Myocyte (in vitro differentiated cells): ENCODE measurements at regions not wholly inside any gene's neighbourhood (a gene's known extent, or its start where the extent isn't known, plus 50 kb on each side); places are given as distances from the start of the nearest gene placed in this dataset.
"Not testable (repeated sequence)": the region's sequence is repeated elsewhere in the genome, so short reads cannot be mapped to it uniquely, and the experiment has no call there.

Experiments used
- DNase-seq: peaks from one replicate; pipeline ENCODE4 v3.0.0-alpha.2; 2012; ENCODE audit warnings: low read depth

- not testable (repeated sequence) for DNase-seq
Observed at GRCh38 chr17:45554479-45554878, 64.0 kb upstream of the PLEKHM1 start.

DNA sequence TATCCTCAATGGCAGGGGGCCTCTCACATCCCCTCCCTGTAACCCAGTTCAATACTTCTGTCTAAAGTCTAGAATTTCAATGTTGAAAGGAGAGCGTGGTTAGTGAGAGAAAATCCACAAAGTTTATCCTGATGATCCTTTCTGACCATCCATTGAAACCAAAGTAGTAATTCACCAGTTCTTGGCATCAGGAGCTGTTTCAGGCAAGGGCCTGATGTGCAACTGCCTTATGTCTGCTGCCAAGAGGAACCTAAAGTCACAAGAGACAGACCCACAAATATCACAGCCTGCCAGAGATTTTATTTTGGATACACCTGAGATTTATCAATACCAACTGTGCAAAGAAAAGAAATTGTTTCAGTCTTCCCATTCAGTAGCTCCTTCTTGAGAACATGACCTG lies 68.3 kb upstream of the PLEKHM1 start:
- not testable (repeated sequence) for DNase-seq

GRCh38 chr17:45562868-45563267 lies 72.3 kb upstream of the PLEKHM1 start:
- DNase-seq, result not testable (repeated sequence)

DNA sequence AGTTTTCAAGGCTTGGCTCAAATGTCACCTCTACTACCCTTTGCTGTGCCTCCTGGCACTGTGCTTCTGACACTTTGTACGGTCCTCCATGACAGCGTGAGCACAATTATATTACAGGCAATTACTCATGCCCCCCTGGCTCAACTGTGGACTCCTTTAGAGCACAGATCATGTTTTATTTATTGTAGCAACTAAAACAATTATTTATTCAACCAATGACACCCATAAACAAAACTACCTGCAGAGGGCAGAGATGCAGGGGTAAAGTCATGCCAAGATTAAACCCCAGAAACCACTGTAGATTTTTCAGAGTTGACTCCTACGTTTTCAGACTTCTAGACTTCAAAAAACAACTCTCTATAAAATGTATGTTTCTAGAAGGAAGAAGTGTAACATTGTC lies 72.8 kb upstream of the PLEKHM1 start:
- DNase-seq, result not testable (repeated sequence)

DNA sequence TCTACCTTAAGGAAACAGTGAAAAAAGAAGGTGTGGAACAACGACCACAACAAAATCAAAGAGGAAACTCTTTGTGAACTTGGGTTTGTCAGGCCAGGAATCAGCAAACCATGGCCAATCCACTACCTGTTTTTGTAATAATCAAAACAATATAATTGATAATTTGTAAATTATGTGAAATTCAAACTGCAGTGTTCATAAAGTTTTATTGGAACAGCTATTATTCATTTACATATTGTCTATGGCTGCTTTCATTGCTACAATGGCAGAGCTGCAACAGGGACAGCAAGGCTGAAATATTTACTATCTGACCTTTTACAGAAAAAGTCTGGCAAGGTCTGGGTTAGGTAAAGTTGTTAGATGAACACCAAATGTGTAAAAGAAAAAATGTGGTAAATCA lies 77.8 kb upstream of the PLEKHM1 start:
- DNase-seq, result not testable (repeated sequence)

GRCh38 chr17:45573326-45573725 lies 82.8 kb upstream of the PLEKHM1 start:
- DNase-seq, result not testable (repeated sequence)

GRCh38 chr17:45573924-45574770 lies 83.6 kb upstream of the PLEKHM1 start:
- peak; percentile 6 for DNase-seq

GRCh38 chr17:45575126-45575885 lies 84.8 kb upstream of the PLEKHM1 start:
- DNase-seq, result no peak

GRCh38 chr17:45576527-45577307 lies 86.2 kb upstream of the PLEKHM1 start:
- DNase-seq, result not testable (repeated sequence)

GRCh38 chr17:45577571-45578279 lies 87.2 kb upstream of the PLEKHM1 start:
- DNase-seq, result no peak

DNA sequence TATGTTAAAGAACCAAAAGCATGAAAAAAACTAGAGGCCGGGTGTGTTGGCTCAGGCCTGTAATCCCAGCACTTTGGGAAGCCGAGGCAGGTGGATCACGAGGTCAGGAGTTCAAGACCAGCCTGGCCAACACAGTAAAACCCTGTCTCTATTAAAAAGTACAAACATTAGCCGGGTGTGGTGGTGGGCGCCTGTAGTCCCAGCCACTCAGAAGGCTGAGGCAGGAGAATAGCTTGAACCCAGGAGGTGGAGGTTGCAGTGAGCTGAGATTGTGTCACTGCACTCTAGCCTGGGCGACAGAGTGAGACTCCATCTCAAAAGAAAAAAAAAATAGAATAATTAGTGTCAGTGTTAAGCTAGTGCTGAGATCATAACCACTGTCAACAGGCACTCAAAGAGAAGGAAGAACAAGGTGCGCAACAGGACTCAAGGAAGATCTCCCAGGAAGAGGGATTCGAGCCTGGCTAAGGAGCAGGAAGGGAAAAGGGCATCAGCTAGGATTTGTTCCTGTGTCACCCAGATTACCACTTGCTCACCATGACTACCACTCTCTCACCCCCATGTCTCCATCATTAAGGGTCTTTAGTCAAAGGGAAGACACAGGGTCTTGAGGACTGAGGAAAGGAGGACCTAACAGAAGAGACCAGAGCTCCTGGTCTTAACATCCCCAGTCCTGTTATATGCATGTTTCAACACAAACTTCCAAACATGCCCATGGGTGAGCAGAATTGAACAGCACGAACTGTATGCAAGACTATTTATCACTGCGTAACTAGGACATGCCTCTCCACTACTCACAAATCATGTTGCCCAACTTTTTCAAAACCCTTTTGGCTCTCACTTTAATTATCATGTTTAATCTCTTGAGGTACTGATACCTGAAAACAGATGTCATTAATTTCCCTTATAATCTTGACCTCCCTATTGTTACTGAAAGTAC lies 88.3 kb upstream of the PLEKHM1 start:
- no peak for DNase-seq

- DNase-seq, result no peak
Observed at GRCh38 chr17:45579529-45580495, 89.3 kb upstream of the PLEKHM1 start.

DNA sequence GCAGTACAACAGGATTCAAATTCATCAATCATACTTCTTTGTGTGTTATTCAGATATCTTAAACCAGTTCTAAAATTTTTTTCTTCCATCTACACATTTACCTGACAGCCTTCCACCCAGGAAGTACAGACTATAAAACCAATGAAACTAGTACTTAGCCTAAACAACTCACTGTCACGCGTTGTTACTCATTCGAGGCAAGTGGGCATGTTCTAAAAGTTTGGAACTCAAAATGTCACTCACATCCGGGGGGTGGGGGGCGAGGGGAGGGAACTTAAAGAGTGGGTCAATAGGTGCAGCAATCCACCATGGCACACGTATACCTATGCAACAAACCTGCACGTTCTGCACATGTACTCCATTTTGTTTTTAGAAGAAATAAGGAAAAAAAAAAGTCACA lies 90.4 kb upstream of the PLEKHM1 start:
- no peak for DNase-seq

GRCh38 chr17:45581860-45582259 lies 91.3 kb upstream of the PLEKHM1 start:
- no peak for DNase-seq

DNA sequence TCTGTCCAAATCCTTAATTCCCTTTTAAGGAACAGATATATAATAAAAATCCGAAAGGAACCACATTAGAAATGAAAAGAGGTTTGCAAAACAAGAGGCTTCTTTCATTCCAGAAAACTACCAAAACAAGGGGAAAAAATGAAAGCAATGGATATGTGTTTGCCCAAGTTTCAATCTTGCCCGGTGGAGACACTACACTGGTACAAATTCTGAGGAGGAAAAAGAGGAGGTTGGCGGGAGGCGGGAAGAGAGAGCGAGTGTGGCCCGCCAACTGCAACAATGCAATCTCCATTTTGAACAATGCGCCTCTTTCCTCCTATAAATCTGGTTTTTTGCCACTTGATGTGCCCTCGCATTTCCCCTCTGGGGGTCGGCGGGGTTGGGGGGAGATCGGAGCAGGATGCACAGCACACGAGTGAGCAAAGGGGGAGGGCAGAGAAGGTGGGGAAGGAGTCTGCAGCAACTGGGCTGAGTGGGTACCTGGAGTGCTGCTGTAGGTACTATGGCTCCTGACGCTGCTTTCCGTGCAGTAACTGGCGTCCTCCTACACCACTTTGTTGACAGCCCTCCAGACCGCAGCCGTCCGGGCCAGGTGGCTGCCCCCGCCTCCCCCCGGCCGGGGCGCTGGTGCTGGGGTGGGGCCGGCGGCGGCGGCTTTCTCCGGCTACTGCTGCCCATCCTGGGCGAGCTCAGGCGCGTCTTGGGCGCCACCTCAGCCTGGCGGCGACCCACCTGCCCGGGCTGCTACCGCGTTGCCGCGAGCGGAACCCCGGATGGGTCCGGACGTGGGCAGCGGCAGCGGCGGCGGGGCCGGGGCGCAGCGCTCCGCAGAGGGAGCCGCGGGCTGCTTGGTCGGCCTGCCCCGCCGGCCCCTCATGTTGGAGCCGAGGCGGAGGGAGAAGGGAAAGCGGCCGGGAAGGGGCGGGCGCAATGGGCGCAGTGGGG lies 93.8 kb upstream of the PLEKHM1 start:
- DNase-seq, result peak; percentile 71

GRCh38 chr17:45585037-45585733 lies 94.7 kb upstream of the PLEKHM1 start:
- peak; percentile 86 for DNase-seq
